Type B pancreatic cell (in vitro differentiated cells): ENCODE measurements at regions not wholly inside any gene's neighbourhood (a gene's known extent, or its start where the extent isn't known, plus 50 kb on each side); places are given as distances from the start of the nearest gene placed in this dataset.

ENCODE experiments used
- DNase-seq: peaks from one replicate; pipeline ENCODE4 v3.0.0; 2021; ENCODE audit warnings: mixed read lengths; ENCODE audit not compliant: unreplicated experiment; ENCODE audit errors: extremely low spot score
- H3K27ac Mint-ChIP-seq: 2 replicates; pipeline ENCODE4 v1.8.0; 2021; ENCODE audit warnings: mild to moderate bottlenecking, mixed read lengths
- H3K27me3 Mint-ChIP-seq: 2 replicates; pipeline ENCODE4 v1.8.0; 2021; ENCODE audit warnings: mixed read lengths
- H3K36me3 Mint-ChIP-seq: 2 replicates; pipeline ENCODE4 v1.8.0; 2021; ENCODE audit warnings: mixed read lengths
- H3K4me1 Mint-ChIP-seq: one replicate; pipeline ENCODE4 v1.8.0; 2021; ENCODE audit warnings: mixed read lengths; ENCODE audit not compliant: unreplicated experiment
- H3K4me3 Mint-ChIP-seq: 2 replicates; pipeline ENCODE4 v1.8.0; 2021; ENCODE audit warnings: mild to moderate bottlenecking, mixed read lengths
- H3K9me3 Mint-ChIP-seq: 2 replicates; pipeline ENCODE4 v1.8.0; 2021; ENCODE audit warnings: mixed read lengths
- TF ChIP-seq, protein P1 (sequence below): fragments of 200-600 bp; sonication (generic); conservative IDR thresholded peaks from 2 replicates; pipeline ENCODE4 v1.5.0; 2021; ENCODE audit warnings: antibody characterized with exemption, mild to moderate bottlenecking

DNA sequence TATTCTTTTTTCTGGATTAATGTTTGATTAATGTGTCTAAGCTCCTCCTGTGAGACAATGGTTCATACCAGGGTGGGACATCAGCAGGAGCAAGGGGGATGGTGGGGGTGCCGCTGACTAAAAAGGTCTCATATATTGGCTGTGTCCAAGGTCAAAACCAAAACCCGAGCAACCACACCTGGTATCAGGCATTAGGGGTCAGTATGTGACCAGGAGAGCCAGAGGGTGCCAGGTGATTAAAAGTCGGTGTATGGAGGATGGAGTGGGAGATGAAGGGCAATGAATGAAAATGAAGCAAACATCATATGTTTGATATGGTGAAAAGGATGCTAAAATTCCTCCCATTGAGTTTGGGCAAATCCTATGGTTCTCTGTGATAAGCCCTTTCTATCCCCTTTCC, 118.0 kb downstream of the MIAT start:
- Mint-ChIP-seq H3K36me3 (peaks cover 11% of the 10 kb centered on the region), H3K4me1 (peaks cover 22% of the 10 kb centered on the region), H3K9me3 (no peaks in the 10 kb centered on the region), H3K27me3 (peaks cover 3% of the 10 kb centered on the region), H3K27ac (no peak overlapping the region), H3K4me3 (no peak overlapping the region)
- DNase-seq = no peak
- TF ChIP-seq, protein P1, sequence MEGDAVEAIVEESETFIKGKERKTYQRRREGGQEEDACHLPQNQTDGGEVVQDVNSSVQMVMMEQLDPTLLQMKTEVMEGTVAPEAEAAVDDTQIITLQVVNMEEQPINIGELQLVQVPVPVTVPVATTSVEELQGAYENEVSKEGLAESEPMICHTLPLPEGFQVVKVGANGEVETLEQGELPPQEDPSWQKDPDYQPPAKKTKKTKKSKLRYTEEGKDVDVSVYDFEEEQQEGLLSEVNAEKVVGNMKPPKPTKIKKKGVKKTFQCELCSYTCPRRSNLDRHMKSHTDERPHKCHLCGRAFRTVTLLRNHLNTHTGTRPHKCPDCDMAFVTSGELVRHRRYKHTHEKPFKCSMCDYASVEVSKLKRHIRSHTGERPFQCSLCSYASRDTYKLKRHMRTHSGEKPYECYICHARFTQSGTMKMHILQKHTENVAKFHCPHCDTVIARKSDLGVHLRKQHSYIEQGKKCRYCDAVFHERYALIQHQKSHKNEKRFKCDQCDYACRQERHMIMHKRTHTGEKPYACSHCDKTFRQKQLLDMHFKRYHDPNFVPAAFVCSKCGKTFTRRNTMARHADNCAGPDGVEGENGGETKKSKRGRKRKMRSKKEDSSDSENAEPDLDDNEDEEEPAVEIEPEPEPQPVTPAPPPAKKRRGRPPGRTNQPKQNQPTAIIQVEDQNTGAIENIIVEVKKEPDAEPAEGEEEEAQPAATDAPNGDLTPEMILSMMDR = no peak

DNA sequence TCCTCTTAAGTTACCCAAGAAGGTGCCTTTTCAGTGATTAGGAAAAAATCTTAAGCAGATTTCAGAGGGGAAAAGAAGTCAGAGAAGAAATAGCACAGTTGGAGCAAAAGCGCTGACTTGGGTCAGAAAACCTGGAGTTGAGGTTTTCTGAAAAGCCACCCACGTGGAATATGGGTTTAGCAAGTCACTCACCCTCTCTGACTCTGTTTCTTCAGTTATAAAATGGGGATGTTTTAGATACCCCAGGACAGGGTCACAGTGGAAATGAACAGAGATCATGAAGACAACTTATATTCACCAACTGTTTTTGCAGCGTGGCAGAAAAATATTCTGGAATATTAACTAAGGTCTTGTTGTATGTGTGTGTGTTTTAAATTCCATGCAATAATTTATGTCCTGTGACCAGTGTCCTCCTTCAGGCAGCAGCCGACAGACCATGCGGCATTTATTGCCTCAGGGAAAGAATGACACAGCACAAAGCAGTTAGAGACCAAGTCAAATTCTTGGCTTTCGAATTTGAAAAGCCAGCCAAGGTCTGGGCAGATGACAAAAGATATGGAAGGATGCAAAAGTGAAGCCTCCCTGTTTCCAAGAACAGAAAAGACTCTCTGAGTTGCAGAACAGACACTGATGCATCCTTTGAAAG, 119.9 kb downstream of the MIAT start:
- no peak overlapping the region for H3K27ac Mint-ChIP-seq
- DNase-seq = no peak
- H3K36me3 Mint-ChIP-seq = peaks cover 13% of the 10 kb centered on the region
- H3K27me3 Mint-ChIP-seq = peaks cover 10% of the 10 kb centered on the region
- H3K9me3 Mint-ChIP-seq = no peaks in the 10 kb centered on the region
- H3K4me1 Mint-ChIP-seq = peaks cover 26% of the 10 kb centered on the region
- TF ChIP-seq, protein P1 = no peak
- no peak overlapping the region for H3K4me3 Mint-ChIP-seq

DNA sequence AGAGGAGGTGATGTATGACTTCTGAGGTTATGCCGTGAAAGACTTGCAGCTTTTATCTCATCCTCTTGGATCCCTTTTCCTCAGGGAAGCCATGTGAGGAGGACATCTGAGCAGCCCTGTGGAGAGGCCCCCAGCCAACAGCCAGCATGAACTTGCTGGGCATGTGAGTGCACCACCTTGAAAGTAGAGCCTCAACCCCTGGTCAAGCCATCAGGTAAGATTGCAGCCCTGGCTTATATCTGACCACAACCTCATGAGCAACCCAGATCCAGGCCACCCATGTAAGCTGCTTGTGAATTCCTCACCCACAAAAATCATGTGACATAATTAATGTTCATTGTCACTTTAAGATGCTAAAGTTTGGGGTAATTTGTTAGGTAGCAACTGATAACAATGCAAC, 121.0 kb downstream of the MIAT start:
- Mint-ChIP-seq H3K36me3 (peaks cover 14% of the 10 kb centered on the region), H3K27ac (no peak overlapping the region), H3K9me3 (no peaks in the 10 kb centered on the region), H3K4me1 (peaks cover 27% of the 10 kb centered on the region), H3K4me3 (no peak overlapping the region), H3K27me3 (peaks cover 12% of the 10 kb centered on the region)
- TF ChIP-seq, protein P1 = no peak
- DNase-seq = no peak

DNA sequence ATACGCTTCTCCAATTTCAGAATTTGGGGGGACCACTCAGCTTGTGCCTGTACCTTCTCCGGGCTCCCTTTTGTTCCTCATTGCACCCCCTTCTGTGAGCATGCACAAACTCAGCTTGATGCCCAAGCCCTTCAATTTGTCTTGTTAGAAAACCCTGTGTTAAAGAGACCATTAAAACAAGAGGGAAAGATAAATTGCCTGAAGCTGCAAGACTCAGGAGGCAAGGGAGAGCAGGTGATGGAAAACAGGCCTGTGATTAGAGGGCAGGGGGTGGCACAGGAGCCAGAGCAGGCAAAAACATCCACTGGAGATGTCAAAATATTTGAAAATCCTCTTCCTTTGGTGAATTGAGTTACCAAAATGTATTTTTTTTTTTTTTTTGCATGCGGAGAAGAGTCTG, 121.7 kb downstream of the MIAT start:
- no peaks in the 10 kb centered on the region for H3K9me3 Mint-ChIP-seq
- H3K36me3 Mint-ChIP-seq = peaks cover 14% of the 10 kb centered on the region
- peaks cover 18% of the 10 kb centered on the region for H3K27me3 Mint-ChIP-seq
- TF ChIP-seq, protein P1 = no peak
- no peak overlapping the region for H3K4me3 Mint-ChIP-seq
- H3K27ac Mint-ChIP-seq = no peak overlapping the region
- DNase-seq = no peak
- H3K4me1 Mint-ChIP-seq = peaks cover 34% of the 10 kb centered on the region

DNA sequence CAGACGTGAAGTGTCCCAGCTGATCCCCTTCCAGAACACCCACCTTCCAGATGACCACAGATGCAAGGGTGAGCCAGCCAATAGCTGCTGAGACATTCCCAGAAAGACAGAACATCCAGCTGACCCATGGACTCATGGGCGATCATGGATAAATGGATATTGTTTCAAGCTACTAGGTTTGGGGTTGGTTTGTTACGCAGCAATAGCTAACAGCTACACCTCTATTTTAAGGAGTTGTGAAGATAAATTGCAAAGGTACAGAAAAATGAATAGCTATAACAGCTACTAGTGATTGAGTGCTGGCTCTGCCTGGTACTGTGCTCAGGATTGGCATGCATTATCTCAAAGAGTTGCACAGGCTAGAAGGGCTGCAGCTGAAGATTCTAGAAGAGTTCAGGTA, 122.5 kb downstream of the MIAT start:
- no peak overlapping the region for H3K27ac Mint-ChIP-seq

More for the DNA sequence above, 122.5 kb downstream of the MIAT start:
- no peak overlapping the region for H3K4me3 Mint-ChIP-seq
- no peak for DNase-seq
- TF ChIP-seq, protein P1 = no peak
- peaks cover 18% of the 10 kb centered on the region for H3K27me3 Mint-ChIP-seq
- peaks cover 14% of the 10 kb centered on the region for H3K36me3 Mint-ChIP-seq
- peaks cover 36% of the 10 kb centered on the region for H3K4me1 Mint-ChIP-seq
- no peaks in the 10 kb centered on the region for H3K9me3 Mint-ChIP-seq
